ENCODE measurements at regions not wholly inside any gene's neighbourhood (a gene's known extent, or its start where the extent isn't known, plus 50 kb on each side); places are given as distances from the start of the nearest gene placed in this dataset.

DNA sequence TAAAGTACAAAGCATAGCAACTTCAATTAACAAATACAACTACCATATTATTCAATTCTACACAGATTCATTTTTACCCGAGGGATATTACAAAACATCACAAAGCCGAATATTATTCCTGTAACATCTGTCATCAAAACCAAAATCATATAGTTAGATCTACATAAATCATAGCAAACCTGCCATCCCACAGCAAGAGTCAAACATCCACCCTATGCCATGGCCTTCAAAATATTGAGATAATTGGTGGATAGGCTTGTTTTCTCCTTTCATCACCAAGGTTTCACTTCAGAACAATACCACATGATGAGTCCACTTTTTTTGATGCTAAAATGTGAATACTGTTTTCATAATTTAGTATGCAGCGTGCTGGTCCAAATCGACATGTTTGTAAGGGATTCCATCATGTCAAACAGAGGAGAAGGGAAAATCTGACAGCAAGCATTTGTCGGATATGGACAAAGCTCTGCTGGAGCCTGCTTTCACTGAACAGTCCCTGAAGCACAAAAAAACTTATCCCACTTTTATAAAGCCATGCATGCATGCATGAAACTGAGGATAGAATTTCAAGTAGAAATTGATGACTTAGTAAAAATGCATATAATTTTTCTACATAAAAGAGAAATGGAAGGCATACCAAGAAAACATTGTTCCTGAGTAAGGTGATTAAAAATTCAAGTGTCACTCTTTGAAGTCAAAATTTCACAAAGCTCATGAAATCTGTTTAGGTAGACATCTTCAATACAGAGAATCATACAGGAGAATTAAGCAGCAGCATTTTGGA lies 494.1 kb downstream of the HACE1 start (continued):
- TF ChIP-seq, protein P1, sequence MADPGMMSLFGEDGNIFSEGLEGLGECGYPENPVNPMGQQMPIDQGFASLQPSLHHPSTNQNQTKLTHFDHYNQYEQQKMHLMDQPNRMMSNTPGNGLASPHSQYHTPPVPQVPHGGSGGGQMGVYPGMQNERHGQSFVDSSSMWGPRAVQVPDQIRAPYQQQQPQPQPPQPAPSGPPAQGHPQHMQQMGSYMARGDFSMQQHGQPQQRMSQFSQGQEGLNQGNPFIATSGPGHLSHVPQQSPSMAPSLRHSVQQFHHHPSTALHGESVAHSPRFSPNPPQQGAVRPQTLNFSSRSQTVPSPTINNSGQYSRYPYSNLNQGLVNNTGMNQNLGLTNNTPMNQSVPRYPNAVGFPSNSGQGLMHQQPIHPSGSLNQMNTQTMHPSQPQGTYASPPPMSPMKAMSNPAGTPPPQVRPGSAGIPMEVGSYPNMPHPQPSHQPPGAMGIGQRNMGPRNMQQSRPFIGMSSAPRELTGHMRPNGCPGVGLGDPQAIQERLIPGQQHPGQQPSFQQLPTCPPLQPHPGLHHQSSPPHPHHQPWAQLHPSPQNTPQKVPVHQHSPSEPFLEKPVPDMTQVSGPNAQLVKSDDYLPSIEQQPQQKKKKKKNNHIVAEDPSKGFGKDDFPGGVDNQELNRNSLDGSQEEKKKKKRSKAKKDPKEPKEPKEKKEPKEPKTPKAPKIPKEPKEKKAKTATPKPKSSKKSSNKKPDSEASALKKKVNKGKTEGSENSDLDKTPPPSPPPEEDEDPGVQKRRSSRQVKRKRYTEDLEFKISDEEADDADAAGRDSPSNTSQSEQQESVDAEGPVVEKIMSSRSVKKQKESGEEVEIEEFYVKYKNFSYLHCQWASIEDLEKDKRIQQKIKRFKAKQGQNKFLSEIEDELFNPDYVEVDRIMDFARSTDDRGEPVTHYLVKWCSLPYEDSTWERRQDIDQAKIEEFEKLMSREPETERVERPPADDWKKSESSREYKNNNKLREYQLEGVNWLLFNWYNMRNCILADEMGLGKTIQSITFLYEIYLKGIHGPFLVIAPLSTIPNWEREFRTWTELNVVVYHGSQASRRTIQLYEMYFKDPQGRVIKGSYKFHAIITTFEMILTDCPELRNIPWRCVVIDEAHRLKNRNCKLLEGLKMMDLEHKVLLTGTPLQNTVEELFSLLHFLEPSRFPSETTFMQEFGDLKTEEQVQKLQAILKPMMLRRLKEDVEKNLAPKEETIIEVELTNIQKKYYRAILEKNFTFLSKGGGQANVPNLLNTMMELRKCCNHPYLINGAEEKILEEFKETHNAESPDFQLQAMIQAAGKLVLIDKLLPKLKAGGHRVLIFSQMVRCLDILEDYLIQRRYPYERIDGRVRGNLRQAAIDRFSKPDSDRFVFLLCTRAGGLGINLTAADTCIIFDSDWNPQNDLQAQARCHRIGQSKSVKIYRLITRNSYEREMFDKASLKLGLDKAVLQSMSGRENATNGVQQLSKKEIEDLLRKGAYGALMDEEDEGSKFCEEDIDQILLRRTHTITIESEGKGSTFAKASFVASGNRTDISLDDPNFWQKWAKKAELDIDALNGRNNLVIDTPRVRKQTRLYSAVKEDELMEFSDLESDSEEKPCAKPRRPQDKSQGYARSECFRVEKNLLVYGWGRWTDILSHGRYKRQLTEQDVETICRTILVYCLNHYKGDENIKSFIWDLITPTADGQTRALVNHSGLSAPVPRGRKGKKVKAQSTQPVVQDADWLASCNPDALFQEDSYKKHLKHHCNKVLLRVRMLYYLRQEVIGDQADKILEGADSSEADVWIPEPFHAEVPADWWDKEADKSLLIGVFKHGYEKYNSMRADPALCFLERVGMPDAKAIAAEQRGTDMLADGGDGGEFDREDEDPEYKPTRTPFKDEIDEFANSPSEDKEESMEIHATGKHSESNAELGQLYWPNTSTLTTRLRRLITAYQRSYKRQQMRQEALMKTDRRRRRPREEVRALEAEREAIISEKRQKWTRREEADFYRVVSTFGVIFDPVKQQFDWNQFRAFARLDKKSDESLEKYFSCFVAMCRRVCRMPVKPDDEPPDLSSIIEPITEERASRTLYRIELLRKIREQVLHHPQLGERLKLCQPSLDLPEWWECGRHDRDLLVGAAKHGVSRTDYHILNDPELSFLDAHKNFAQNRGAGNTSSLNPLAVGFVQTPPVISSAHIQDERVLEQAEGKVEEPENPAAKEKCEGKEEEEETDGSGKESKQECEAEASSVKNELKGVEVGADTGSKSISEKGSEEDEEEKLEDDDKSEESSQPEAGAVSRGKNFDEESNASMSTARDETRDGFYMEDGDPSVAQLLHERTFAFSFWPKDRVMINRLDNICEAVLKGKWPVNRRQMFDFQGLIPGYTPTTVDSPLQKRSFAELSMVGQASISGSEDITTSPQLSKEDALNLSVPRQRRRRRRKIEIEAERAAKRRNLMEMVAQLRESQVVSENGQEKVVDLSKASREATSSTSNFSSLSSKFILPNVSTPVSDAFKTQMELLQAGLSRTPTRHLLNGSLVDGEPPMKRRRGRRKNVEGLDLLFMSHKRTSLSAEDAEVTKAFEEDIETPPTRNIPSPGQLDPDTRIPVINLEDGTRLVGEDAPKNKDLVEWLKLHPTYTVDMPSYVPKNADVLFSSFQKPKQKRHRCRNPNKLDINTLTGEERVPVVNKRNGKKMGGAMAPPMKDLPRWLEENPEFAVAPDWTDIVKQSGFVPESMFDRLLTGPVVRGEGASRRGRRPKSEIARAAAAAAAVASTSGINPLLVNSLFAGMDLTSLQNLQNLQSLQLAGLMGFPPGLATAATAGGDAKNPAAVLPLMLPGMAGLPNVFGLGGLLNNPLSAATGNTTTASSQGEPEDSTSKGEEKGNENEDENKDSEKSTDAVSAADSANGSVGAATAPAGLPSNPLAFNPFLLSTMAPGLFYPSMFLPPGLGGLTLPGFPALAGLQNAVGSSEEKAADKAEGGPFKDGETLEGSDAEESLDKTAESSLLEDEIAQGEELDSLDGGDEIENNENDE (IDR thresholded peaks at IDR 0.05; ENCODE audit: insufficient replicate concordance, low read length) = no peak
- TF ChIP-seq TAF7 (optimal IDR thresholded peaks at IDR 0.05; ENCODE audit: borderline replicate concordance, low read depth, low read length) = no peak
- no peak for TF ChIP-seq CEBPB (IDR thresholded peaks at IDR 0.05; ENCODE audit: low read depth, low read length)
- no peak for TF ChIP-seq EZH2 (IDR thresholded peaks at IDR 0.05; ENCODE audit: low read depth, low read length, severe bottlenecking)
- TF ChIP-seq JUN (IDR thresholded peaks at IDR 0.05; ENCODE audit: low read depth, low read length) = no peak
- no peak for TF ChIP-seq SIN3A (conservative IDR thresholded peaks at IDR 0.05 in 1 of 2, IDR thresholded peaks at IDR 0.05 in 1 of 2; ENCODE audit: low read depth in 1 of 2, low read length in 2 of 2)
- no peak for TF ChIP-seq HDAC2 (IDR thresholded peaks at IDR 0.05; ENCODE audit: borderline replicate concordance in 1 of 2, low read depth in 2 of 2, low read length in 2 of 2)

All from H1 (cell line).